ENCODE measurements at regions not wholly inside any gene's neighbourhood (a gene's known extent, or its start where the extent isn't known, plus 50 kb on each side); places are given as distances from the start of the nearest gene placed in this dataset.
"Not testable (repeated sequence)": the region's sequence is repeated elsewhere in the genome, so short reads cannot be mapped to it uniquely, and the experiment has no call there.

- no peak for DNase-seq (ENCODE audit: low read depth)
Measured at GRCh38 chr6:131490441-131490840, 82.6 kb upstream of the ARG1 start.

DNA sequence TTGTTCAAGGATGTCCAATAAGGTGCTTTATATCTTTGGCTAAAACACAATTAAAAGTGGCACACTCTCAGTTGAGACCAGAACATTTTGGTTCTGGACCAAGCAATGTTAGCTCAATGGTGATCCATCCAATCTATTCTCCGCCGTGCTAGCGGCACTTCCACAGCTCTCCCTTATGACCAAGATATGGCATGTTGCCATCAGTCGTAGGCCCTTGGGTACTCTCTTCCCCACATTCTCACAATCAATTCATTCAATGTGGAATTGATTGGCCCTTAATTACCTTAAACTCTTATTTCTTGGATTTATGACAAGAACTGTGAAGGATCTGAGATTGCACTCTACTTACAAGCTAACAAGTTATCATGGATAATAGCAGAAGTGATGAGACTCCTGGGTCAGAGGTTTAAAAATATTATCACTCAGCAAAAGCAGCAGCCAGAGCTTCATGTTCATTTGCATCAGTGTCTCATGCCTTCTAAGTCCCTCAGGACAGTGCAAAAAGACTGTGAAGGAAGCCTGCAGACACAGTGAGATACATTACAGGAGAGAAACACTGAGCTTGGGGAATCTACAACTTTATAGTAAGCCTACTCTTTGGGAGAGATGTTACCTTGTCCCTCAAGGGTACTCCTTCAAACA is 80.0 kb upstream of the ARG1 start:
- DNase-seq (ENCODE audit: low read depth): no peak

DNA sequence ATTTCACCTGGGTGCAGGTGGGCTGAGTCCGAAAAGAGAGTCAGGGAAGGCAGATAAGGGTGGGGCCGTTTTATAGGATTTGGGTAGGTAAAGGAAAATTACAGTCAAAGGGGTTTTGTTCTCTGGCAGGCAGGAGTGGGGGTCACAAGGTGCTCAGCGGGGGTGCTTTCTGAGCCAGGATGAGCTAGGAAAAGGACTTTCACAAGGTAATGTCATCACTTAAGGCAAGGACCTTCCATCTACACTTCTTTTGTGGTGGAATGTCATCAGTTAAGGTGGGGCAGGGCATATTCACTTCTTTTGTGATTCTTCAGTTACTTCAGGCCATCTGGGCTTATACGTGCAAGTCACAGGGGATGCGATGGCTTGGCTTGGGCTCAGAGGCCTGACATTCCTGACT is 68.6 kb upstream of the ARG1 start:
- DNase-seq (ENCODE audit: low read depth): not testable (repeated sequence)

GRCh38 chr6:131510094-131510493 is 62.9 kb upstream of the ARG1 start:
- no peak for DNase-seq (ENCODE audit: low read depth)

- no peak for DNase-seq (ENCODE audit: low read depth)
Measured at GRCh38 chr6:131510591-131510990, 62.4 kb upstream of the ARG1 start.

DNA sequence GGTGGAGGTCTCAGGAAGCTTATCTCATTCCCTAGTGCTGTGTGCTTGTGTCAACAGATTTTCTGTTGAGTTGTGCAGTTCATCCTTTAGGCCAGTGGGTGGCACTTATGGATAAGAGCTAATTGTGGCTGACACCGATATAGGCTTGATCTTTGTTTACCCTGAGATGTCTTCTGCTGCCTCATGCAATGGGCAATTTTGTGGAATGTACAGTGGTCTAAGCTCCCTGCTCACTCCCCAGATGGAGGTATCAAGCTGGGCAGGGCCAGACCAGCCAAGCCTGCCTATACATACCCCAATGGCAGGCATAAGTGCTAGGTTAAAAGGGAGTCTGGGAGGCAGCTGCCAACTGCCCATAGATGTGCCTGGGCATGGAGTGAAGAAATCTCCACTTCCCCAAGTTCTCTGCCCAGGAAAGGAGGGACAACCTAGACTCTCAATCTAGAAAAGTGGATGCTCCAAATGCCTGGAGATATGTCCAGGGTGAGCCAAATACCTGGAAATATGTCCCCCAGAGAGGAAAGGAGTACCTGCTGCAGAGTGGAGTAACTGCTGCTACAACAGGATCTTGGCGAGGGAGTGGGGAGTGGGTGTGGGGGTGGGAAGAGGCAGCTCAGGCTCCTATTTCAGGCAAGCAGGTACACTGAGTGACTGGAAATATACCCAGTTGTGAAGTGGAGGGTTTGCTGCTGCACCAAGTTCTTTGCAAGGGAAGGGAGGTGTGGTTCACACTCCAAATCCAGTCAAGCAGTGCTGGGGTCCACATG is 53.2 kb upstream of the ARG1 start:
- DNase-seq (ENCODE audit: low read depth): peak; percentile 29

Data from myocyte (in vitro differentiated cells).